ENCODE measurements at regions not wholly inside any gene's neighbourhood (a gene's known extent, or its start where the extent isn't known, plus 50 kb on each side); places are given as distances from the start of the nearest gene placed in this dataset.

DNA sequence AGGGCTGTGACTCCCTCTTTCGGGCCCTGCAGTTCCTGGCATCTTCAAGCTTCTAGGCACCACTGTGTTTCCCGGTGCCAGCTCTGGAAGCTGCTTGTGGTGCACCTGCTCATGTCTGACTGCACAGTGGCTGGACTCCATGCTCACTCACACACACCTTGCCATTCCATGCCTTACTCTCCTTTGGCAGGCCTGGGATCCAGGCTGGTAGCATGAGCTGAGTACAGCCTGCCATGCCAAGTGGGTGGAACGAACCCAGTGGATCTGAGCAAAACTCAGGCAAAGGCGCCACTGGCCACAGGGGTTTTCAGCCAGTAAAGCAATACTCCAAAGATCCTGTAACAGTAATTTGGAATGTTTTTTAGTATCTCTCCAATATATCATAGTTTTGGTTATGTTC, 902.7 kb upstream of the USP15 start:
- no peak for DNase-seq

DNA sequence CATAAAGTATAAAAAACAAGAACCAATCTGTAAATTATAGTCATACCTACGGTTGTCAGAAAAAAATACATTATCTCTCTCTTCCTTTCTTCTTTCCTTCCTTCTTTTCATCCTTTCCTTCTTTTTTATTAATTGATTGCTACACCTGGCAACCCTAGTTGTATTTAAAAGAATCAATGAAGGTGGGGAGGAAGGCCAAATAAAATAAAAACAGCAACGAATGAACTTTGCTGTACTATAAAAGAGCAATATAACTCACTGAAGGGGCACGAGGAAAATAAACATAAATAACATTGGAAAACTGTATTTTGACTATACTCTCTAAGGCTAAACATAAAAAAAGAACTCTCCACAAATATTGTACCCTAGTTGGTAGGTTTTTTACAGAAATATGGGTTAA, 898.2 kb upstream of the USP15 start:
- DNase-seq = no peak

DNA sequence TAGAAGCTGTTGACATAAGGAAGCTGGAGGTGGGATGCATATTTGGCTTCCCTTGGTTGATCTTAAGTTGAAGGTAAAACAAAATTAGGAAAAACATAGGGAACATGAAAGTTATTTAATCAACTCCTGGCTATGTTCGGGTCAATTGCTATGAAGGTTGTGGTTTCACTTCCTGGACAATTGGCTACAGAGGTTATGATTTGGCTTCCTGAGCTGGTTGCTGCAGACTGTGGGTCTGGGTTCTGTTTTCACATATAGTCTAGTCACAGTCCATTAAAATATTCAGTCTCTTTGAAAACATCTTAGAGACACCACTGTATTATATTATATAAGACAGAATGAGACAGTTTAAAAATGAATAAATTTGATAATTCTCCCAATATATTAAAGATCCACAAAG, 895.2 kb upstream of the USP15 start:
- DNase-seq = no peak

DNA sequence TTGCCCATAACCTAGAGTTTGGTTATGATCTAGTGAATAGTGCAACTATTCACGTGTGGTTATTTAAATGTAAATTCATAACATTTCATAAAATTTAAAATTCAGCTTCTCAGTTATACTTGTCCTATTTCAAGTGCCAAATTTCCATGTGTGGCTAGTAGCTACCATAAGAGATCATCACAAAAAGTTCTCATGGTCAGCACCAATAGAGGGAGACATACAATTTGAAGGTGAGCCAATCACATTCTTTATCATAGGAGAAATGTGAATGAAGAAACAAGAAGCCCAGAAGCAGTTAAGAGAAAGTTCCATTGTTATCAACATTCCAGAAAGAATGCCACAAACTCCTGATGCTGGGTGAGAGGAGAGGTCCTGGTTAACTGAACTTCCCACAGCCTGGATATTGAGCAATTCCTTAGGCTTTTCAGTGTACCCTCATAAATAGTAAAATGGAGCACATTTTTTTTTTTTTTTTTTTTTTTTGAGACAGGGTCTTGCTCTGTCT, 892.9 kb upstream of the USP15 start:
- no peak for DNase-seq

DNA sequence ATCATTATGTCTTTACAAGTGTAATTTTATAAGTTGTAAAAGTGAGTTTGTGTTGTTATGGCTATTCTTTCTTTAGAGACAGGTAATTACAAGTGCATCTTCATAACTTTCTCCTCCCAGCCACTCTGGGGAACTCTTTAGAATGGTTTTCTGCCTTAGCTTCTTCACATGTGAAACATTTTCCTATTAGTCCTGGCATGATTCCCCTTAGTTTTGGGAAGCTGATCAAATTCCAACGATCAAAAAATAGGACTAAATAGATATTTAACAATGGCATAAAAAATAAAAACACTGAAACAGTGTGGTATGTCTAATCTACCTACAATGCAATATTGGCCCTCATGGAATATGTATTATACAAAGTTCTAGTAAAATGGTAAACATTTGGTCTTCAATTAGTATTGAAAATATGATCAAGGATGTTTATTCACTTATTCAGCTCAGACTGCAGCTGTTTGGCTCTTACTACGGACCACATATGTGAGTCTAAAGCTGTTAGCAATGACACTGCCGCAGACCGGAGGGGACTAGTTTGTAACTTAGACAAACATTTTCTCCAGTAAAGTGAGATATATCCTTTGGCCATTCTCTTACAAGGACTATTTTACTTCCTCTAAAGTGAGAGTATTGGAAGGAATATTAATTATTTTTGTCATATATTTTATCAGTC, 890.8 kb upstream of the USP15 start:
- DNase-seq = no peak

DNA sequence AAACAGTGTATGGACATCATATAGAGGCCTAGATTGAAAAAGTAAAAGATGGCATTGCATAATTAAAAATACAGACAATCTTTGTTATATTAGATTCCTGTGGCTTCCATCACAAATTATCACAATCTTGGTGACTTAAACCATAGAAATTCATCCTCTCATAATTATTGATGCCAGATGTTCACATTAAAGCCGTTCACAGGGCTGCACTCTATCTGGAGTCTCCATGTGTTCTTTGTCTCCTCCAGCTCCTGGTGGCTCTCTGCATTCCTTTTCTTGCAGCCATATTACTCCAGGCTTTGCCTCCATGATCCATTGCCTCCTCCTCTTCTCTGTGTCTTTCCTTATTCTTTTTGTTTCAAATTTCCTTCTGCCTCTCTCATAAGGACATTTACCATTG, 875.7 kb upstream of the USP15 start:
- no peak for DNase-seq

DNA sequence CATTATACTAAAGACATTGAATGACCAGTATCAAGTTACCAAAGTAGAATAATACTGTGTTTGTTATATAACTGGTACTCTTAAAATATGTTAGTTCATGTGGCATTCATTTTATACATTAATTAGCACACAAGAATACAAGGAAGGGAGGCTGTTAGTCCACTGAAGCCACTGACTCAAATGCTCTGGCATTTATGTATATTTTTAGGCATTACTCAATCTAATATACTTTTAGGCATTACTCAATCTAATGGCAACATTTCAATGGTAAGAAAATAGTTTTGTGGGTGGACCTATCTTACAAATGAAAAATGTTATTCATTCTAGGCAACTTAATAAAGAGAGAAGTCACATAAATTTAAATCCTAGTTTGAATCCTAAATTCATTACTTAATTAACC, 874.4 kb upstream of the USP15 start:
- no peak for DNase-seq

DNA sequence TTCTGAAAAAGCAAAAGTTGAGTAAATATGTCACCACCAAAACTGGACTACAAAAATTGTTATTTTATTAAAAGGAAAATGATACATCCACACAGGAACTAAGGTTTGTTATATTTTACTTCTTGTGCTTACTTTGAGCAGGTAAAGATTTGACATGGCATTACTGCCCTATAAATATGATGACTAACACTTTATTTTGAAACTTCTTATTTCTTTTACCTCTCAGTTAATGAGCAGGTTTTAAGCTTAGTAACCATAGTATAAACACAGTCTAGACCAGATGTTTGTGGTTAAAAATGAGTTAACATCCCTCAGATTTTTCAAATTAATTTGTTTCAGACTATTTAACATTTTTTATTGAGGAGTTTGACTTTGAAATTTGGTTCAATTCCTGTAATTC, 862.5 kb upstream of the USP15 start:
- no peak for DNase-seq

DNA sequence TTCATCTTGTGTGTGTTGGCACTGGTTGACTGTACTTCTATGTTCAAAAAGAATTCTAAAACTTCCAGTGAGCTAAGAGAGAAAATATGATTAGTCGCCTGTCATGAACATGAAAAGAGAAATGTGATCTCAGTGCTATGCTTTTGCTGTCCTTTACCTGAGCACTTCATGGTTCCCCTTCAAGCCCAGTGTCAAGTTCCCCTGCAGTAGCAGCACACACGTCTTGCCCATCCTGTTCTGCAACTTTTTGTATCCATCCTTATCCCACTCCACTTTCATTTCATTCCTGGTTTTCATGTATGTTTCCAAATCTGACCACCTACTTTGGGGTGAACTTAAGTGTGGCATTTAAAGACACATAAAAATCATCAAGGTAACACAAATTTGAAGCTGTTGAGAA, 848.0 kb upstream of the USP15 start:
- DNase-seq = no peak

DNA sequence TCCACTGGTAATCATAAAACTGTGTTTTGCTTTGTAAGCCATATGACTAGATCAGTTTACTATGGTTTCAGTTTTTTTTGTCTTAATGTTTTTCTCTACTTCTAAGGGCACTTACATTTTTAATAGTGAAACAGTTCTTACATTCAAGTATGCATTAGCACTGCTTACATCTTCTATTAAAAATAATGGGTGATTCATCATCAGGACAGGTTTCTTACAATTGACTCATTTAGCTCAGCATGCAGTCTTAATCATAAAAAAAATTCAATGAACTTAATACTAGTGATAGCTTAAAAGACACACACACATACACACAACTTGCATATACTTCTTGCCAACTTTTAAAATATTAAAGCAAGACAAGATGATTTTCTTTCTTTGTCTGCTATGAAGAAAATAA, 845.7 kb upstream of the USP15 start:
- no peak for DNase-seq

DNA sequence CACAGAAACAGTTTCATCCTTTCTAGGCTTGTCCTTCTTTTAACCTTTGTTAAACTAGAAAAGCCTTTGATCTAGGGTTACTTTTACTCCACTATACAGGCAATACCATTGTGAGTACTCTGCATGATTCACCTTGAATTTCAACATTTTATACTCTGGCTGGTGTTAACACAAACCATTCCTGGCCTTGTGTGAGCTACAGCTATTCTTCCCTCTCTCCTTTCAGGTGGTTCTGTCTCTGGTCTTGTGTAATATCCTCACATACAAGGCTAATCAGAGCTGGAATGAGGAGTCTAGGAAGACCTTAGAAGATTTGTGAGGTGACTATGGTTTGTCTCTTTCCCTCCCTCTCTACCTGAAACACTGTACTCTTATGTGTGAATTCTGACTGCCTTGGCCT, 837.4 kb upstream of the USP15 start:
- DNase-seq = no peak

DNA sequence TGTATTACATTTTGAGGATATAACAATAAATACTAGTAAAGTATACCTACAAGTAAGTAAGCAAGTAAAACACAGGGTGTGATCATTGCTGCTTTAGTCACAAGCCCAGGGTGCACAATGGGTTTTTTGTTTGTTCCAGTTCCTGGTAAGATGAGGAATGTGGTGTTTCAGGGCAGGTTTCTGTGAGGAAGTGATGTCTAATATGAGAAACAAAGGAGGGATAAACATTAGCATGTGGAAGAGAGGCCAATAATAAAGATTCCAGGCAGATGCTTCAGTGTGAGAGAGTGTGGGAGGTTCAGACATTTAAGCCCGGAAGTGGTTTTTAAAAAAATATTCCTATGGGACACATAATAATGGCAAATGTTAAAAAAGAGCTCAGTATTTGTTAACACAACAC, 808.1 kb upstream of the USP15 start:
- DNase-seq = no peak

DNA sequence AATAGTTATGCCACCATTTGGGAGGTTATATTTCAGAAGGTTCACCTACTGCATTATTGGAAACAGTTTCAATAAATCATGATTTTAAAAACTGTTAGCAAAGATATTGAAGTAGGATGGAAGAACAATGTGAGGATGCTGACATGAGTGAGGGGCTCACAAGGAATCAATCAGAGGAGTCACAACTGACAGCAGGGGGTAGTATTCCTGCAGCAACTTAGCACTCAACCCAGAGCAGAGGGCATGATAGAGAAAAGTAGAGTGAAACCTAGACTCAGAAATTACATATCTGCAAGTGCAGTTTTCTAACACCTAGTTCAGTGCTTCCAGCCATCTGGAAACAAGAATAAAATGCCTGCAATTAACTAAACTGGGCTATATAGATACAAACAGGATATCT, 772.5 kb upstream of the USP15 start:
- no peak for DNase-seq

DNA sequence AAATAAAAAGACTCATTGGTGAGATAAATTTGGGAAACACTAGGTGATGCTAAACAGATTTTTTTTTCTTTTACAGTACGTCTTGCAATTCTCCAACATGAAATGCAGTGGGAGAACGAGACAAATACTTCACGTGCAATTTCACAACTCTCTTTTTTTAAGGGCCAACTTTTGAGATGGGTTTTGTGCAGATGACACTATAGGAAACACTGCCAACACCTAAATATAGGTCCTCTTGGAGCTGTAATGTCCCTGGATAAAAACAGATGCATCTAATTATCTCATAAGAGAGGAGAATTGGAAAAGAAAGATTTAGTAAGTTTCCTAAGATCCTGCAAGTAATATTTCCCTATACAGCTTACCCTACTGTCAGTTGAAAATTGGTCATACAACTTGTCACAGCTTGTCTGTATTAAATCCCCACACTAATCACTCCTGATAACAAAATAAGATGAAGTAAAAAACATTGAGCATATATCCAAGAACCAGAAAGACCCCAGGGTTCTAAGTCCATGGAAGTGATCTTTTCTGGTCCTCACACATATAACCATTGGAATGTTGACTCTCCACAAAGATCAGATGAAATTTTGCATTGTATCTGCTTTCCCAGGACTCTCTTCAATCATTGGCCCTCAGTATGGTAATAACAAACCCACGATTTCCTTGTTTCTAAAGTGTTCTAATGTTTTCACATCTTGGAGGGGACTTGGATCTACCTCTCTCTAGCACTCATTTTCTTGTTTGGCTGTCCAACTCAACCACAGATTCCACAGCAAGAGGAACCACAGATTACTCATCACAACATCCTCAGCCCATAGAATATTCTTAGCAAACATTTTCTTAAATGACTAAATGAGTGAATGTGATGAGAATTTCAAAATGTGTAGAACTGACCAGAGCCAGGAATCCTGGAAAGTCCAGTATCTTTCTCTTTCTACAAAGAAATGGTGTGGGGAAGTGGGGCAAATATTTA, 769.4 kb upstream of the USP15 start:
- DNase-seq = no peak

DNA sequence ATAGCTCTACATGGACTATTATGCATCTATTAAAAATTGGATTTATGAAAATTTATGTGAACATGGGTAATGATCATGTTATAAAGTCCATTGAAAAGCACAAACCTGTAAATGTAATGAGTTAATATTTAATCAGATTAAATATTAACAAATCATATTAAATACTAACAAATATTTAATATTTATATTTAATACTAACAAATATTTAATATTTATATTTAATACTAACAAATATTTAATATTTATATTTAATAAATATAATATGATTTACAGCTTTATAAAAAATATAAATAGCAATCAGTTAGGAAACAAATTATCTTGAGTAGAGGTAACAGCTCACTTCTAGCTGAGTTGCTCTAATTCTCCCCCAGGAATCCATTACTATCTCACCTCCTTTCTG, 758.0 kb upstream of the USP15 start:
- DNase-seq = no peak

DNA sequence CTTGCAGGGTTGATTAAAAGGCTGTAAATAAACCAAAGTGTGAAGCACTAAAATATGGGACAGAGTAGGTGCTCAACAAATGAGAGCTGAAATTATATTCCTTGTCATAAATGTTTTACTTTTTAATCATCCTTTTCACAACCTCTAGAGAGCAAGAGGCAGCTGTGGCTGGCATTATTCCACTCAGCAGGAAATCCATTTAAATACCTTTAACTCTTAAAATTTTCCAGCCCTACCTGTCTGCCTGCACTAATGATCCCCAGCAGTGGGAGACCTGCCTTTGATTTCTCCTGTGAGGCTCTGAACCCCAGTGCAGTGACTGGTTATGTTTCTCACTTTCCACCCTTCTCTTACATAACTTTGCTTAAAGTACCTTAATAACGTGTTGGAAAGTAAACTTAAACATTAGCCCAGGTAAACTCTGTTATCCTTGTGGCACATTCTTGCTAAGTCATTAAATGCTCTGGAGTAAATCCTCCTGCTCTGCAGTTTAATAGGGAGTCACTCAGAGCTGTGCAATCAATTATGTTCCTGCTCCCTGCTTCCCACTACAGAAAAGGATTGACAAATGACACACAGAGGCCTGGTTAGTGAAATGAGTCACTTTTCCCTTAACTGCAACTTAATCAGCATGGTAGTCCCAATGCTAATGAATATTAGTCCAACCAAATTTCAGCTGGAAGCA, 755.7 kb upstream of the USP15 start:
- DNase-seq = no peak

DNA sequence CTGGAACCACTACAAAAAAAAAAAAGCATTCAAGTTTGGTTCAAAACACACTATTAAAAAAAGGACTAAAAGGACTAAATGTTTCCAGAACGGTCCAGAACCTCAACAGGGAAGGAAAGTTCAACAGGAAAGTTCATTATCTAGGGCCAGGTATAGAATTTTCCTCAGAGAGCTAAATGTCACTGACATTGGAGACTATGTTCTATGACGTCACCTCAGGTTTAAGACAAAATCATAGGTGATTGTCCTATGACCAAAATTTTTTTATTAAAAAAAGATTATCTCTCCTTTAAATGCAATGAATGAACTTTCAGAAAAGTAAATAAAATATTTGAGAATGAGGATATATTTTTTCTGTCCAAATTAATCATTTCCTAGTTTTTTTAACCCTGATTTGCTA, 746.7 kb upstream of the USP15 start:
- no peak for DNase-seq

DNA sequence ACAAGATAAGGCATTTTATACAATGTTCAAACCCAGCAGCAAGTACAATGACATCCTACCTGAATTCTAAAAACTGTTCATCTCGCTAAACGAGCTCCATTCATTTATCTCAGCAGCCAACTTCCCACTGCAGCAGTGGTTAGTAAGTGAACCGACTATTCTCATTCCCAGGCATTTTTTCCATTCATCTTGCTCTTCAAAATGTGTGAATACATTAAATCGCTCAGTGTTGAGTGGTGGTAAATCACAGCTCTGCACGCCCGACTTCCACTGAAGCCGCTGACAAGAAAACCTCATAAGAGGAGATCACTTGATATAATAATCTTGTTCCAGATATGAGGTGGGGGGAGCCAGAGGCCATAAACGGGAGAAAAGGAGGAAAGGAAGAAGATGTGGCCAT, 746.2 kb upstream of the USP15 start:
- no peak for DNase-seq

DNA sequence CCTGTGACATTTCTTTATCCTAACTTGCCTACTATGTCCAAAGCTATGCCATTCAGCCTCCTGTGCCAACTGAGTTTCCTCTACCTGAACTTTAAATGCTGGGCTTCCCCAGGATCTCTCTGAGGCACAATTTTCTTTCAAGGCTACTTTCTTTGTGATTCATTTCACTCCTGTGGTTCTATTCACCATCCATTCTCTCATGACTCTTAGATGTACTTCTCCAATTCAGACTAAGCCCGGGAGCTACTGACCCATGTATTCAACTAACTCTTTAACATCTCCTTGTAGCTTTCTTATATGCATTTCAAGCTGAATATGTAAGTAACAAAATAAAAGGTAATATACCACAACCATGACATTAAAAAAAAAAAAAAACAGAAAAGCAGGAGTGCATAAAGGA, 738.9 kb upstream of the USP15 start:
- DNase-seq = no peak

DNA sequence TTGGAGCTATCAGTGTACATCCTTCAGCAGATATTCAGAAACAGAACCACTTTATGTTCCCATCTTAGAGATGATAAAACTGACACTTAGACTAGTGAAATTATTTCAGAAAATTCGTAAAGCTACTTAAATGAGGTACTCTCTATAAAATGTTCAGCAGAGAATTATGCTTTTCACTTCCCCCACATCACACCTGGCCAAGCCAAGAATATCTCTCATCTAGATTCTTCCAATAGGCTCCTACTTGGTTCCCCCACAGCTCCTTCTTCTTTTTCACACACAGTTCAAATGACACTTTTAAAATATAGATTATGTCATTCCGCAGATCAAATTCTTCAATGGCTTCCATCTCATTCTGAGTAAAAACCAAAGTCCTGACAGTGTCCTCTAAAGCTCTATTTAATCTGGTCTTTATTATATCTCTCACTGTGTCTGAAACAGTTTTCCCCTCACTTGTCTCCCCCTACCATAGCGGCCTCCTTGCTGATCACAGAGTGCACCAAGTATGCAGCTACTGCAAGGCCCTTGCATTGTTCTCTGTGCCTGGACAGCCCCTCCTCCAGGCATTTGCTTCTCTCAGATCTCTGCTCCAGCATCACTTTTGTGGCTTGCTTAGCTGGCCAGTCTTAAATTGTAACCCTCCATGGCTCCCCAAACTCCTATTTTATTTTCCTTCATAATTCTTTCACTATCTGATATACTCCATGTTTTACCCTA, 736.8 kb upstream of the USP15 start:
- DNase-seq = no peak

DNA sequence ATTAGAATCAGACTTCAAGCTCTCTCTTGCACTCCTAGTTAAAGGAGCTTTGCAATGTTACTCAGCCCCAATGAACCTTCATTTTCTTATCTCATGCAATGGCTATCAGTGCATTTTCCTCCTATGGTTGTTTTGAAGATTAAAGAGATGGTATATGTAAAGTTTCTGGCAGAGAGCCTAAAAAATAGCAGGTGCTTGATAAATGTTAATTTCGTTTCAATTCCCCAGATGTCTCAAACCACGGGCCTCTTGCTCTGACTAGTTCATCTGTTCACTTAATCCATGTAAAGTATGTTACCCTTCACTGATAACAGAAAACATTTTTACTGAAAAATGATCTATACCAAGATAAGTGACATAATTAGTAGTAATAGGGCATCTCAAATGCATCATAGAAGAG, 735.4 kb upstream of the USP15 start:
- no peak for DNase-seq

DNA sequence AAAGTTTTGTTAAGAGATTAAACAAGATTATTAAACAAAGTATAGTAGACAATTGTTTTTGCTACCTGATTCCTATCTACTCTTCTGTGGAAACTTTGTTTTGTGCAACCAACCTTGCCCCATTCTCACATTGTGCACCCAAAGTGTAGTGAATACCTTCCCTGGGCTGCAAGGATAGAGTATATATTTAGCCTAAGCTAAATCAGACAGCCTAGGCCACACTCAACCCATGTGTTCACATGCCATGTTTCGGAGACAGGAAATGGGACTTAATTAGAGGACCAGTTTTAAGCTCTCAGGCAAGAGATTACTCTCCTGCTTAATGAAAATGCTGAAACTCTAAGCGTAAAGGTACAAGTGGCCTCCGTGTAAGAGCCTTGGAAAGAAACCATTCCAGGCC, 734.9 kb upstream of the USP15 start:
- no peak for DNase-seq

DNA sequence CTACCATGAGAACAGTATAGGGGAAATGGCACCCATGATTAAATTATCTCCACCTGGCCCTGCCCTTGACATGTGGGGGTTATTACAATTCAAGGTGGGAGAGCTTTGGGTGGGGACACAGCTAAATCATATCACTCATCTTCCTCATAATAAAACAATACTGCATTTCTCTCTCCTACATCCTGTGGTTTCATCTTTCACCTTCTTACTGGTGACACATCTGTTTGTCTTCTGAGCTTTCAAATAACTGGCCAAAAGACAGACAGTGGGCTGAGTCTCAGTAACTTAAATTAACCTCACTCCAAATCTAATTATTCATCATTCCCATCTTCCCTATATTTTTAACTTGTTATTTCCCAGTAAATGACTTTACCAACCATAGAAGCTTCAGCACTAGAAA, 729.7 kb upstream of the USP15 start:
- no peak for DNase-seq
